ENCODE measurements at regions not wholly inside any gene's neighbourhood (a gene's known extent, or its start where the extent isn't known, plus 50 kb on each side); places are given as distances from the start of the nearest gene placed in this dataset.

GRCh38 chr13:106287351-106287750, 248.1 kb downstream of the EFNB2 start:
- TF ChIP-seq, protein P1, sequence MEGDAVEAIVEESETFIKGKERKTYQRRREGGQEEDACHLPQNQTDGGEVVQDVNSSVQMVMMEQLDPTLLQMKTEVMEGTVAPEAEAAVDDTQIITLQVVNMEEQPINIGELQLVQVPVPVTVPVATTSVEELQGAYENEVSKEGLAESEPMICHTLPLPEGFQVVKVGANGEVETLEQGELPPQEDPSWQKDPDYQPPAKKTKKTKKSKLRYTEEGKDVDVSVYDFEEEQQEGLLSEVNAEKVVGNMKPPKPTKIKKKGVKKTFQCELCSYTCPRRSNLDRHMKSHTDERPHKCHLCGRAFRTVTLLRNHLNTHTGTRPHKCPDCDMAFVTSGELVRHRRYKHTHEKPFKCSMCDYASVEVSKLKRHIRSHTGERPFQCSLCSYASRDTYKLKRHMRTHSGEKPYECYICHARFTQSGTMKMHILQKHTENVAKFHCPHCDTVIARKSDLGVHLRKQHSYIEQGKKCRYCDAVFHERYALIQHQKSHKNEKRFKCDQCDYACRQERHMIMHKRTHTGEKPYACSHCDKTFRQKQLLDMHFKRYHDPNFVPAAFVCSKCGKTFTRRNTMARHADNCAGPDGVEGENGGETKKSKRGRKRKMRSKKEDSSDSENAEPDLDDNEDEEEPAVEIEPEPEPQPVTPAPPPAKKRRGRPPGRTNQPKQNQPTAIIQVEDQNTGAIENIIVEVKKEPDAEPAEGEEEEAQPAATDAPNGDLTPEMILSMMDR (conservative IDR thresholded peaks at IDR 0.05; ENCODE audit: low read depth, low read length), result no peak
- TF ChIP-seq FOS (IDR thresholded peaks at IDR 0.05; ENCODE audit: low read depth, low read length) (no peak), POLR2A (IDR thresholded peaks at IDR 0.05; ENCODE audit: low read depth, low read length) (no peak), MAFK (IDR thresholded peaks at IDR 0.05; ENCODE audit: low read depth, low read length) (no peak), RAD21 (IDR thresholded peaks at IDR 0.05; ENCODE audit: low read length) (no peak), RFX5 (IDR thresholded peaks at IDR 0.05; ENCODE audit: low read depth, low read length) (no peak), MAZ (IDR thresholded peaks at IDR 0.05; ENCODE audit: borderline replicate concordance, low read depth, low read length) (no peak), NFE2L2 (IDR thresholded peaks at IDR 0.05; ENCODE audit: low read depth, low read length) (no peak), CEBPB (IDR thresholded peaks at IDR 0.05; ENCODE audit: low read depth, low read length) (no peak), SMC3 (IDR thresholded peaks at IDR 0.05; ENCODE audit: low read depth, low read length) (no peak)
- TF ChIP-seq, protein P2, sequence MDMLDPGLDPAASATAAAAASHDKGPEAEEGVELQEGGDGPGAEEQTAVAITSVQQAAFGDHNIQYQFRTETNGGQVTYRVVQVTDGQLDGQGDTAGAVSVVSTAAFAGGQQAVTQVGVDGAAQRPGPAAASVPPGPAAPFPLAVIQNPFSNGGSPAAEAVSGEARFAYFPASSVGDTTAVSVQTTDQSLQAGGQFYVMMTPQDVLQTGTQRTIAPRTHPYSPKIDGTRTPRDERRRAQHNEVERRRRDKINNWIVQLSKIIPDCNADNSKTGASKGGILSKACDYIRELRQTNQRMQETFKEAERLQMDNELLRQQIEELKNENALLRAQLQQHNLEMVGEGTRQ (IDR thresholded peaks at IDR 0.05; ENCODE audit: low read depth, low read length), result no peak
- TF ChIP-seq, protein P3, sequence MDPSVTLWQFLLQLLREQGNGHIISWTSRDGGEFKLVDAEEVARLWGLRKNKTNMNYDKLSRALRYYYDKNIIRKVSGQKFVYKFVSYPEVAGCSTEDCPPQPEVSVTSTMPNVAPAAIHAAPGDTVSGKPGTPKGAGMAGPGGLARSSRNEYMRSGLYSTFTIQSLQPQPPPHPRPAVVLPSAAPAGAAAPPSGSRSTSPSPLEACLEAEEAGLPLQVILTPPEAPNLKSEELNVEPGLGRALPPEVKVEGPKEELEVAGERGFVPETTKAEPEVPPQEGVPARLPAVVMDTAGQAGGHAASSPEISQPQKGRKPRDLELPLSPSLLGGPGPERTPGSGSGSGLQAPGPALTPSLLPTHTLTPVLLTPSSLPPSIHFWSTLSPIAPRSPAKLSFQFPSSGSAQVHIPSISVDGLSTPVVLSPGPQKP (IDR thresholded peaks at IDR 0.05; ENCODE audit: borderline replicate concordance, low read depth, low read length), result no peak

Data from IMR-90 (cell line).